CD8-positive, alpha-beta memory T cell (primary cell): ENCODE measurements at regions not wholly inside any gene's neighbourhood (a gene's known extent, or its start where the extent isn't known, plus 50 kb on each side); places are given as distances from the start of the nearest gene placed in this dataset.

ENCODE experiments used
- CTCF ChIA-PET: fragments of 350-600 bp; sonication (Branson Sonifier 250); formaldehyde crosslinking; loops from one replicate; lab custom pipeline; 2021; ENCODE audit warnings: antibody characterized with exemption; lab: Charles Lee
- POLR2A ChIA-PET: fragments of 350-600 bp; sonication (Branson Sonifier 250); formaldehyde crosslinking; loops from one replicate; lab custom pipeline; 2021; ENCODE audit warnings: antibody characterized with exemption; lab: Charles Lee
- DNase-seq, 5 donors: peaks; one replicate each; pipeline versions ENCODE4 v3.0.0 to v3.0.0-alpha.2; 2020 to 2022; ENCODE audit warnings: mixed read lengths in 1 of 5
- H3K27ac ChIP-seq: one replicate; pipeline ENCODE4 v1.7.0; 2013; ENCODE audit warnings: low read depth, mild to moderate bottlenecking, low read length, moderate library complexity
- H3K27me3 ChIP-seq: 2 replicates; pipeline ENCODE4 v1.7.0; 2013; ENCODE audit warnings: low read length, mild to moderate bottlenecking; ENCODE audit not compliant: insufficient read depth, poor library complexity, severe bottlenecking
- H3K36me3 ChIP-seq: 2 replicates; pipeline ENCODE4 v1.7.0; 2013; ENCODE audit warnings: mild to moderate bottlenecking, low read length, moderate library complexity; ENCODE audit not compliant: insufficient read depth
- H3K4me1 ChIP-seq: 2 replicates; pipeline ENCODE4 v1.7.0; 2013; ENCODE audit warnings: mild to moderate bottlenecking, low read length, moderate library complexity; ENCODE audit not compliant: insufficient read depth
- H3K4me3 ChIP-seq: 2 replicates; pipeline ENCODE4 v1.7.0; 2013; ENCODE audit warnings: mild to moderate bottlenecking, low read length
- H3K9me3 ChIP-seq: 2 replicates; pipeline ENCODE4 v1.7.0; 2013; ENCODE audit warnings: mild to moderate bottlenecking, low read length
- H3K27ac Mint-ChIP-seq, 8 donors: one replicate each; pipeline ENCODE4 v1.8.0; 2020 to 2021; ENCODE audit warnings: mixed read lengths in 8 of 8, mild to moderate bottlenecking in 6 of 8, inconsistent platforms in 3 of 8, moderate library complexity in 3 of 8
- H3K27me3 Mint-ChIP-seq, 2 donors: one replicate each; pipeline ENCODE4 v1.8.0; 2020 to 2021; ENCODE audit warnings: mixed read lengths in 2 of 2, mild to moderate bottlenecking in 1 of 2, moderate library complexity in 1 of 2
- H3K36me3 Mint-ChIP-seq, 3 donors: one replicate each; pipeline ENCODE4 v1.8.0; 2020 to 2021; ENCODE audit warnings: mixed read lengths in 3 of 3, inconsistent platforms in 1 of 3, mild to moderate bottlenecking in 1 of 3
- H3K4me1 Mint-ChIP-seq, 3 donors: one replicate each; pipeline ENCODE4 v1.8.0; 2020 to 2021; ENCODE audit warnings: mixed read lengths in 3 of 3, inconsistent platforms in 1 of 3, mild to moderate bottlenecking in 1 of 3
- H3K4me3 Mint-ChIP-seq, 7 donors: one replicate each; pipeline ENCODE4 v1.8.0; 2020 to 2021; ENCODE audit warnings: mixed read lengths in 7 of 7, mild to moderate bottlenecking in 6 of 7, moderate library complexity in 4 of 7, inconsistent platforms in 2 of 7
- H3K9me3 Mint-ChIP-seq, 5 donors: one replicate each; pipeline ENCODE4 v1.8.0; 2020 to 2022; ENCODE audit warnings: mixed read lengths in 5 of 5, mild to moderate bottlenecking in 3 of 5, moderate library complexity in 2 of 5, inconsistent platforms in 1 of 5

- Mint-ChIP-seq H3K27me3 (no peaks in the 10 kb centered on the region), H3K4me3 (peak overlapping the region in 1 of 7 donors; percentile 3), H3K4me1 (peaks cover 36 to 42% (median 42%) of the 10 kb centered on the region in 3 donors), H3K27ac (peak overlapping the region in 5 of 8 donors; percentile 8 to 32 (median 17)), H3K36me3 (no peaks in the 10 kb centered on the region), H3K9me3 (no peaks in the 10 kb centered on the region)
- peaks cover 21% of the 10 kb centered on the region for H3K4me1 ChIP-seq
- H3K27ac ChIP-seq, result no peak overlapping the region
- no peaks in the 10 kb centered on the region for H3K27me3 ChIP-seq
- no peak overlapping the region for H3K4me3 ChIP-seq
- ChIA-PET POLR2A (no interaction called here), CTCF (no interaction called here)
- DNase-seq, result no peak
- H3K9me3 ChIP-seq, result no peaks in the 10 kb centered on the region
- H3K36me3 ChIP-seq, result no peaks in the 10 kb centered on the region
Observed at GRCh38 chr1:221832151-221832550, 90.3 kb upstream of the DUSP10 start.

GRCh38 chr1:221829327-221830015, 87.6 kb upstream of the DUSP10 start:
- peak overlapping the region; percentile 70 for H3K27ac ChIP-seq
- peaks cover 48 to 62% (median 56%) of the 10 kb centered on the region in 3 donors for H3K4me1 Mint-ChIP-seq
- CTCF ChIA-PET, result interaction anchor here (0.7 to 1.7 kb wide), 6 partner anchors 10 to 96 kb away, joined by 3 to 5 read pairs (median 3); partner anchors contain the start of gene DUSP10
- peak overlapping the region; percentile 76 to 98 (median 97) for H3K27ac Mint-ChIP-seq
- H3K9me3 ChIP-seq, result no peaks in the 10 kb centered on the region
- peak overlapping the region; percentile 20 for H3K4me3 ChIP-seq
- H3K4me3 Mint-ChIP-seq, result peak overlapping the region; percentile 52 to 81 (median 80)
- POLR2A ChIA-PET, result interaction anchor here (0.7 to 2.4 kb wide), 4 partner anchors 30 to 117 kb away, joined by 3 to 17 read pairs (median 4); partner anchors contain the start of gene DUSP10
- peaks cover 0 to 1% (median 0%) of the 10 kb centered on the region in 3 donors for H3K36me3 Mint-ChIP-seq
- no peaks in the 10 kb centered on the region for H3K27me3 Mint-ChIP-seq
- H3K27me3 ChIP-seq, result no peaks in the 10 kb centered on the region
- H3K9me3 Mint-ChIP-seq, result no peaks in the 10 kb centered on the region
- DNase-seq, result peak in 4 of 5 donors; percentile 29 to 70 (median 50)
- no peaks in the 10 kb centered on the region for H3K36me3 ChIP-seq
- peaks cover 27% of the 10 kb centered on the region for H3K4me1 ChIP-seq

DNA sequence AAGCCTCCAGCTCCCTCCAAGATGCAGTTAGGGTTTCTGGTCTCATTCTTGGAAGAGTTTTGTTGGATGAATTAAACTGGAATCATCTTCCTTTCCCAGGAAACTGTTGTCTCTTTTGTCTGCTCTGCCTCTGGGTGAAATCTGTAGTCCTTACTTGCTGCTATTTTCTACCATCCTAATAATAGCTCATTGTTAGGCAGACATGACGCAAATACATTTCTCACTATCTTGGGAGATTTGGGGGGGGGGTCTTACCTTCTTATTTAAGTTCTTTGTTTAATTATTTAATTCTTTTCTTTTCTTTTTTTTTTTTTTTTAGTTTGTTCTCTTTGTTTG, 85.4 kb upstream of the DUSP10 start:
- Histone ChIP-seq H3K4me3 (no peak overlapping the region), H3K36me3 (no peaks in the 10 kb centered on the region), H3K4me1 (peaks cover 27% of the 10 kb centered on the region), H3K27me3 (no peaks in the 10 kb centered on the region), H3K27ac (no peak overlapping the region), H3K9me3 (no peaks in the 10 kb centered on the region)
- Mint-ChIP-seq H3K9me3 (no peaks in the 10 kb centered on the region), H3K27me3 (no peaks in the 10 kb centered on the region), H3K4me1 (peaks cover 52 to 65% (median 62%) of the 10 kb centered on the region in 3 donors), H3K4me3 (peak overlapping the region in 4 of 7 donors; percentile 27 to 81 (median 42)), H3K27ac (peak overlapping the region; percentile 72 to 98 (median 86)), H3K36me3 (peaks cover 0 to 1% (median 0%) of the 10 kb centered on the region in 3 donors)
- DNase-seq, result no peak
- CTCF ChIA-PET, result interaction anchor here (0.6 to 1.4 kb wide), 2 partner anchors 18 to 53 kb away, joined by 3 to 4 read pairs; no protein-coding TSS in a partner anchor
- POLR2A ChIA-PET, result interaction anchor here (0.6 to 1.5 kb wide), 4 partner anchors 21 to 1762 kb away, joined by 3 to 12 read pairs (median 4); partner anchors contain the start of gene DUSP10

GRCh38 chr1:221824909-221825308, 83.0 kb upstream of the DUSP10 start:
- ChIA-PET CTCF (no interaction called here), POLR2A (no interaction called here)
- peak overlapping the region in 3 of 8 donors; percentile 18 to 45 (median 30) for H3K27ac Mint-ChIP-seq
- H3K27me3 Mint-ChIP-seq, result no peaks in the 10 kb centered on the region
- peaks cover 0 to 1% (median 0%) of the 10 kb centered on the region in 3 donors for H3K36me3 Mint-ChIP-seq
- Histone ChIP-seq H3K9me3 (no peaks in the 10 kb centered on the region), H3K36me3 (no peaks in the 10 kb centered on the region), H3K4me1 (peaks cover 18% of the 10 kb centered on the region), H3K27ac (no peak overlapping the region), H3K27me3 (no peaks in the 10 kb centered on the region), H3K4me3 (no peak overlapping the region)
- H3K9me3 Mint-ChIP-seq, result no peaks in the 10 kb centered on the region
- no peak for DNase-seq
- no peak overlapping the region for H3K4me3 Mint-ChIP-seq
- H3K4me1 Mint-ChIP-seq, result peaks cover 43 to 51% (median 47%) of the 10 kb centered on the region in 3 donors

DNA sequence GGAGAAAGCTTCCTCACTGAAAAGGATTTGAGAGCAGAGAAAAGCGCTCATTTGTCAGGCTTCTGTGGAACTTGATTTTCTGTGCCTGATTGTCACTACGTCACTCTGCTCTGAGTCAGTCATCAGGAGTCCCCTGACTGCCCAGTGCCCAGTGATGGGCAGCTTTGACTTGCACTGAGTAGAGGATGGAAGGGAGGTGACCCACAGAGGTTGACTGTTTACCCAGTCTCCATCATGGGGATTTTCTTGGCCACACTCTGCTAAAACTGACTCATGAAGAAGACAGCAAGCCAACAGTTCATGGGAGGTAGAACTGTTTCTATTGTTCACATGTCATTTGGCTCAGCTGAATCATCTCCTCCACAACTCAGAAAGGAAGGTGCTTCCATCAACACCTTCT, 82.1 kb upstream of the DUSP10 start:
- H3K4me1 ChIP-seq, result peaks cover 9% of the 10 kb centered on the region
- H3K4me1 Mint-ChIP-seq, result peaks cover 34 to 42% (median 38%) of the 10 kb centered on the region in 3 donors
- ChIA-PET CTCF (no interaction called here), POLR2A (no interaction called here)
- H3K36me3 ChIP-seq, result no peaks in the 10 kb centered on the region
- no peaks in the 10 kb centered on the region for H3K9me3 ChIP-seq
- peaks cover 0 to 1% (median 0%) of the 10 kb centered on the region in 3 donors for H3K36me3 Mint-ChIP-seq
- no peak overlapping the region for H3K27ac ChIP-seq
- no peaks in the 10 kb centered on the region for H3K9me3 Mint-ChIP-seq
- H3K4me3 Mint-ChIP-seq, result no peak overlapping the region
- DNase-seq, result no peak
- H3K27ac Mint-ChIP-seq, result no peak overlapping the region
- no peaks in the 10 kb centered on the region for H3K27me3 ChIP-seq
- H3K4me3 ChIP-seq, result no peak overlapping the region
- no peaks in the 10 kb centered on the region for H3K27me3 Mint-ChIP-seq

GRCh38 chr1:221823561-221823960, 81.7 kb upstream of the DUSP10 start:
- POLR2A ChIA-PET, result no interaction called here
- CTCF ChIA-PET, result no interaction called here

GRCh38 chr1:221823149-221823548, 81.3 kb upstream of the DUSP10 start:
- H3K9me3 Mint-ChIP-seq, result no peaks in the 10 kb centered on the region
- peak overlapping the region in 2 of 8 donors; percentile 46 to 82 for H3K27ac Mint-ChIP-seq
- H3K4me1 ChIP-seq, result peaks cover 8% of the 10 kb centered on the region
- no peaks in the 10 kb centered on the region for H3K36me3 ChIP-seq
- H3K27me3 ChIP-seq, result no peaks in the 10 kb centered on the region
- H3K4me3 Mint-ChIP-seq, result no peak overlapping the region
- POLR2A ChIA-PET, result no interaction called here
- no peak overlapping the region for H3K27ac ChIP-seq
- peaks cover 0 to 1% (median 0%) of the 10 kb centered on the region in 3 donors for H3K36me3 Mint-ChIP-seq
- H3K4me1 Mint-ChIP-seq, result peaks cover 26 to 33% (median 30%) of the 10 kb centered on the region in 3 donors
- no peaks in the 10 kb centered on the region for H3K27me3 Mint-ChIP-seq
- H3K4me3 ChIP-seq, result no peak overlapping the region
- DNase-seq, result no peak
- CTCF ChIA-PET, result no interaction called here
- H3K9me3 ChIP-seq, result no peaks in the 10 kb centered on the region

More at GRCh38 chr1:221823561-221823960, 81.7 kb upstream of the DUSP10 start:
- no peaks in the 10 kb centered on the region for H3K36me3 ChIP-seq
- no peaks in the 10 kb centered on the region for H3K9me3 Mint-ChIP-seq
- H3K27ac Mint-ChIP-seq, result peak overlapping the region in 1 of 8 donors; percentile 46
- no peak for DNase-seq
- no peak overlapping the region for H3K4me3 Mint-ChIP-seq
- no peak overlapping the region for H3K27ac ChIP-seq
- peaks cover 8% of the 10 kb centered on the region for H3K4me1 ChIP-seq
- peaks cover 0 to 1% (median 0%) of the 10 kb centered on the region in 3 donors for H3K36me3 Mint-ChIP-seq
- H3K27me3 ChIP-seq, result no peaks in the 10 kb centered on the region
- H3K27me3 Mint-ChIP-seq, result no peaks in the 10 kb centered on the region
- no peak overlapping the region for H3K4me3 ChIP-seq
- peaks cover 30 to 37% (median 34%) of the 10 kb centered on the region in 3 donors for H3K4me1 Mint-ChIP-seq
- H3K9me3 ChIP-seq, result no peaks in the 10 kb centered on the region

DNA sequence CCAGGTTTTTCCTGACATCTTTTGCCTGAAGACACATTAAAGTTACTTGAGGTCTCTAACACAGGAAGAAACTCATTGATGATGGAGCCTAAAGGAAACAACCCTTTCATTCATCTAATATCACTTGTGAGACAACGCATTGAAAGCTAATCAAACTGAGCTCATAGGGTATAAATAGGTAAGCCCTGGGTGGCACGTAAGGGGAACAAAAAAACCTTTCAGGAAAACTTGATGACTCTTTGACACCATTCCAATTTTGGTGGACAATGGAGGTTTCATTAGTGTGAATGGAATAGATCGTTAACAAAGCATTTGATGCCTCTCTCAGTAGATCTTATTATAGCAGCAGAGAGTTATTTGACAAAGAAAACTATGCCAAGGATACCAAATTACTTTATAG, 80.7 kb upstream of the DUSP10 start:
- no peaks in the 10 kb centered on the region for H3K36me3 ChIP-seq
- POLR2A ChIA-PET, result no interaction called here
- Mint-ChIP-seq H3K9me3 (no peaks in the 10 kb centered on the region), H3K4me3 (no peak overlapping the region), H3K36me3 (peaks cover 0 to 1% (median 0%) of the 10 kb centered on the region in 3 donors), H3K27ac (peak overlapping the region in 1 of 8 donors; percentile 21), H3K4me1 (peaks cover 20 to 27% (median 24%) of the 10 kb centered on the region in 3 donors), H3K27me3 (no peaks in the 10 kb centered on the region)
- H3K27ac ChIP-seq, result no peak overlapping the region
- DNase-seq, result no peak
- CTCF ChIA-PET, result no interaction called here
- no peaks in the 10 kb centered on the region for H3K9me3 ChIP-seq
- H3K27me3 ChIP-seq, result no peaks in the 10 kb centered on the region
- no peak overlapping the region for H3K4me3 ChIP-seq
- peaks cover 8% of the 10 kb centered on the region for H3K4me1 ChIP-seq
